ENCODE measurements at regions not wholly inside any gene's neighbourhood (a gene's known extent, or its start where the extent isn't known, plus 50 kb on each side); places are given as distances from the start of the nearest gene placed in this dataset.
A peak's percentile ranks its signal among the peaks of the same experiment; 100 is the strongest.

DNA sequence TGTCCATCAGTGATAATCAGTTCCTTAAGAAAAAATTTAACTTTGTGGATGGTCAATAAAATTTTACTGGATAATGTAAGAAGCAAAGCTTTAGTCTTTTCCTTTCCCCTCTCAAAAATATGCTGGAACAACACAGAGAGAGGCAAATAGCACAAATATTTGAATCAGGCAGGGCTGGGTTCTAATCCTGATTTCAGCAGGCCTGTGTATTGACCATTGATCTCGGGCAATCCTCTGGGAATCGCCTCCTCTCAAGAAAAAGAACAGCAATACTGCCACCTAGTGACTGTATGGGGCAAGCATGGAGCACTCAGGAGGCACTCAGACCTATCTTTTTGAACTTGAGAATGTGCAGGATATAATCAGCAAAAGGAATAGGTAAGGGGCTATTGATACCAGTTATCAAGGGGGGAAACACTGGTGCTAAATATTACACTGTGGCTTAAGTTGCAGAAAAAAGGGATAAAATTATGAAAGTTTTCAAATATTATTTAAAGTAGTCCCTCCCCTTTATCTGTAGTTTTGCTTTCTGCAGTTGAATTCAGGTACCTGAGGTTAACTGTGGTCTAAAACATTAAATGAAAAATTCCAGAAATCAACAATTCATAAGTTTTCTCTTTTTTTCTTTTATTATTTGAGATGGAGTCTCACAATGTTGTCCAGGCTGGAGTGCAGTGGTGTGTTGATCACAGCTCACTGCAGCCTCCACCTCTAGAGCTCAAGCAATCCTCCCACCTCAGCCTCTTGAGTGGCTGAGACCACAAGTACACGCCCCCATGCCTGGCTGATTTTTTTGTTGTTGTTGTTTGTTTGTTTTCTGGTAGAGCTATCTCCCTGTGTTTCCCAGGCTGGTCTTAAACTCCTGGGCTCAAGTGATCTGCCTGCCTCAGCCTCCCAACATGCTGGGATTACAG is 91.8 kb upstream of the NHSL1 start:
- TF ChIP-seq, protein P1, sequence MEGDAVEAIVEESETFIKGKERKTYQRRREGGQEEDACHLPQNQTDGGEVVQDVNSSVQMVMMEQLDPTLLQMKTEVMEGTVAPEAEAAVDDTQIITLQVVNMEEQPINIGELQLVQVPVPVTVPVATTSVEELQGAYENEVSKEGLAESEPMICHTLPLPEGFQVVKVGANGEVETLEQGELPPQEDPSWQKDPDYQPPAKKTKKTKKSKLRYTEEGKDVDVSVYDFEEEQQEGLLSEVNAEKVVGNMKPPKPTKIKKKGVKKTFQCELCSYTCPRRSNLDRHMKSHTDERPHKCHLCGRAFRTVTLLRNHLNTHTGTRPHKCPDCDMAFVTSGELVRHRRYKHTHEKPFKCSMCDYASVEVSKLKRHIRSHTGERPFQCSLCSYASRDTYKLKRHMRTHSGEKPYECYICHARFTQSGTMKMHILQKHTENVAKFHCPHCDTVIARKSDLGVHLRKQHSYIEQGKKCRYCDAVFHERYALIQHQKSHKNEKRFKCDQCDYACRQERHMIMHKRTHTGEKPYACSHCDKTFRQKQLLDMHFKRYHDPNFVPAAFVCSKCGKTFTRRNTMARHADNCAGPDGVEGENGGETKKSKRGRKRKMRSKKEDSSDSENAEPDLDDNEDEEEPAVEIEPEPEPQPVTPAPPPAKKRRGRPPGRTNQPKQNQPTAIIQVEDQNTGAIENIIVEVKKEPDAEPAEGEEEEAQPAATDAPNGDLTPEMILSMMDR (IDR thresholded peaks at IDR 0.05; ENCODE audit: low read depth, low read length, missing control alignments), result peak; percentile 86
- H3K4me3 ChIP-seq (ENCODE audit: low read depth, low read length), result no peak overlapping the region
- DNase-seq (ENCODE audit: low read depth), result peak; percentile 29

DNA sequence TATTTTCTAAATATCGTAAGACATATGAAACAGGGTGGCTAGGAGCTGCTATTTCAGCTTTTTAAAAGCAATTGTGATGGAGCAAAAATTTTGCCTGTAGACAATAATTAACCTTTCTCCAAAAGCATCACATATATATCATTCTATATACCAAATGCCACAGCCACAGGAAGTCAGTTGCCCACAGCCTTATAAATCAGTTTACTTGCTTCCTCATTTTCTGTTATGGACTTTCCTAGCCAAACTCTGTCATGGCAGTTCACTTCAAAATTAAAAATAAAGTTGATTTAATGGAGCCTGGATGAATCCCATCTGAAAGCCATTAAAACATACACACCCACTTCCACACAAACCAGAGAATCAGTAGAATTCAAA is 93.4 kb upstream of the NHSL1 start:
- TF ChIP-seq, protein P1 (IDR thresholded peaks at IDR 0.05; ENCODE audit: low read depth, low read length, missing control alignments), result no peak
- no peak for DNase-seq (ENCODE audit: low read depth)
- peak overlapping the region; percentile 23; the same call in 1 of the 2 replicates for H3K4me3 ChIP-seq (ENCODE audit: low read depth, low read length)

DNA sequence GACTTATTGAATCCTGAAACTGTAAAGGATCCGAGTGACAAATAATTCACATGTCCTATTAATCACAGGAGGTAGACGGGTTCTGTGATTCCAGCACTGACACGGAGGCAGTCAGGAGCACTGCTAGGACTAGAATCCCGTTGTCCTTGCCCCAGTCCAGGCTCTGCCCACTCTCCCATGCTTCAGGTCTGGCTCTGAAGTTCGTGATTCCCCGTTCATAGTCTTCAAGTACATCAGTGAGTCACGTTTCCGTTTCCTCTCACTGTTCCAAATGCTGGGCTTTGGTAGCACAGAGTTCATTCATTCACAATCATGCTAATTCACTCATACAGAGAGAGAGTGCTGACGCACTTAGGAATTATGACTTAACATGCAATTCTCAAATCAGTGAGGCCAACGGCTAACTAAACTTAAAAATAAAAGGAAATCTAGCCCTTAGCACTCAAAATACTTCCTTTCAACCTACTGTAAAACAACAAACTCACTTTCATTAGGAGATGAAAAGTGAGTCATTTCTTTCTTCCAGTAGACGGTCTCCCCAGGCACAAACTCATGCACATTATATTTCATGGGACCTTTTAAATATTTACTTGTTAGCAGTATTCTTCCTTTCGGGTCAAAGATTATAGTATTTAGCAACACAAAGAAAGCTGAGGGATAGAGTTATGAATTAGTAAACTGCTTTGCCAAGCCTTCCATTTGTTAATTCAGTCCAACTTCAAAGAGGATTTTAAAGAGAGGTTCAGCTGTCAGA is 94.0 kb upstream of the NHSL1 start:
- DNase-seq (ENCODE audit: low read depth), result peak; percentile 46
- H3K4me3 ChIP-seq (ENCODE audit: low read depth, low read length), result peak overlapping the region; percentile 23; the same call in 1 of the 2 replicates

DNA sequence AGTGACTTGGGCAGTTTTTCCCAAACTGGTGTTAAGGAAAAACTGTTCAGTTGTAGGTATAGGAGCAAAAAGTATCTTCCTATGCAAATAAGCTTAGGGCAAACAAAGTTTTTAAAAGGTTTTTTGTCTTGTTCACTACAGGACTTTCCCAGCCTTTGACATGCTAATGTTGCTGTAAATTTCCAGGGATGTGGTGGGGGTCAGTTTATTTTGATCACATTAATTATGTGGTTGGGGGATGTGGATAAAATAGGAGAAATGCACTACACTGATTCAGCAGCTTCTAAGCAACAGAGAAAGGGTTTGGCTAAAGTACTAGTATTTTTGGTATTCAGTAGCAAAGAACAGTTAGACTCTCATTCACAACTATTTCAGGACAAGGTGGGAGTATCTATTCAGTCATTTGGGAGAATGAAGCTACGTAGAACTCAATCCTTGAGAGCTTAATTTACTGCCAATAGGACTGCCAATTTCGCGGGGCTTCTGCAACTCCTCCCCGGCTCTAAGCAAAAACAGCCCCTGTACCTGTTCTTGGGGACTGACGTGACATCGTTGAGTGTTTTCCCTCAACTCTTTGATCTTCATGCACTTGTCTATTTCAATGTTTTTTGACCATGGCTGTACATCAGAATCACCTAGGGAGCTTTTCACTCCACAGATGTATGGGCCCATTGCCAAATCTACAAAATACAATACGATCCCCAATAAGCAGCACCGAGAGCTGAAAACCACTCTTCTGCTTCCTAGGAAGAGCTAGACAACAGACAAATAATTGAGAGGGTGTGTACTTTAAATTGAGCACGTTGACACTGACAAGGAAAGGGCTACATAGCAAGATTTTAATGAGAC is 94.8 kb upstream of the NHSL1 start:
- no peak overlapping the region for H3K4me3 ChIP-seq (ENCODE audit: low read depth, low read length)
- no peak for DNase-seq (ENCODE audit: low read depth)
- TF ChIP-seq, protein P1 (IDR thresholded peaks at IDR 0.05; ENCODE audit: low read depth, low read length, missing control alignments), result no peak

More for the DNA sequence above, 94.0 kb upstream of the NHSL1 start:
- TF ChIP-seq, protein P1 (IDR thresholded peaks at IDR 0.05; ENCODE audit: low read depth, low read length, missing control alignments), result no peak

DNA sequence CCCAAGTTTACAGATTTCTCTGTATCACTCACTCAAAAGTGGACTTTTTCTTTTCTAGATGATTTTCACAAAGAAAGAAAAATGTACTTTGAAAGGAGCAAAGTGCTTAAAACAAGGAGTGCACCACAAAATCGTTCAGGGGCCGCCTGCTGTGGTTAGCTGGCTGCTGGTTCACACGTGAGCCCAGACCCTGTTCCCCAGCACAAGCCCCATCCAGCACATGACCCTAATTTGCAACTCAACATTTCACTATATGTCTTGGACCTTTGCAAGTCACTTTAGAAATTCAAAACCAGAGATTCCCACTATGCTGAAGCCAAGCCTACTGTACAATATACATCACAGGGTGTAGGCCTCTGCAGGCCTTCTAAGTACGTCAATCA is 95.5 kb upstream of the NHSL1 start:
- H3K4me3 ChIP-seq (ENCODE audit: low read depth, low read length), result no peak overlapping the region
- DNase-seq (ENCODE audit: low read depth), result no peak
- TF ChIP-seq, protein P1 (IDR thresholded peaks at IDR 0.05; ENCODE audit: low read depth, low read length, missing control alignments), result no peak

DNA sequence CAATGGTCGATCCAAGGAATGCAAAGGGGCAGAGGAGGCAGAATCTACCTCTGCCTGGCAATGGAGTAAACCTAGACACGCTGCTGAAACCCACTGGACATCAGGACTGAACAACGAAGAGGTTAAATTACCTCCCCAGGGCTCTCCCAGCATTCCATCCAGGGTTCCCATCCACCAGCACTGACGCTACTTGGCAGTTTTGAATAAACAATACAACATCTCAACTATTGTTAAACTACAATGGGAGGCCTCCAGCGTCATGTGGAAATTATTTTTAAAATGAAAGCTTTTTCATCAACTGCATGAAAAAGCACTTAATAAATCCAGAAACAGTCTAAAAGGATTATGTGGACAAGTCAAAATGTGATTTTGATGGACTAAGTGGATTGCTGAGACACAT is 96.8 kb upstream of the NHSL1 start:
- DNase-seq (ENCODE audit: low read depth), result no peak
- H3K4me3 ChIP-seq (ENCODE audit: low read depth, low read length), result no peak overlapping the region
- TF ChIP-seq, protein P1 (IDR thresholded peaks at IDR 0.05; ENCODE audit: low read depth, low read length, missing control alignments), result no peak
